Gastroesophageal sphincter (tissue), 3 donors: ENCODE measurements at regions not wholly inside any gene's neighbourhood (a gene's known extent, or its start where the extent isn't known, plus 50 kb on each side); places are given as distances from the start of the nearest gene placed in this dataset.

ENCODE experiments used
- EP300 ChIP-seq: sonication (generic); formaldehyde crosslinking; IDR thresholded peaks from one replicate; pipeline ENCODE4 v1.6.1; 2017; ENCODE audit warnings: antibody characterized with exemption, mild to moderate bottlenecking
- POLR2A ChIP-seq, 2 donors: fragments of 450-650 bp; IDR thresholded peaks; one replicate each; pipeline ENCODE4 v1.6.1; 2017; ENCODE audit warnings: antibody characterized with exemption in 2 of 2, mild to moderate bottlenecking in 2 of 2, moderate library complexity in 1 of 2
- POLR2AphosphoS5 ChIP-seq: sonication (generic); formaldehyde crosslinking; IDR thresholded peaks from one replicate; pipeline ENCODE4 v1.6.1; 2017; ENCODE audit warnings: antibody characterized with exemption
- TF ChIP-seq, protein P1 (sequence below), 4 experiments: fragments of 200-600 bp in 2 of 4; fragments of 450-650 bp in 2 of 4; sonication (generic) in 1 of 4; IDR thresholded peaks; one replicate each; pipeline ENCODE4 v1.5.1; 2017 to 2019; ENCODE audit warnings: antibody characterized with exemption in 4 of 4, mild to moderate bottlenecking in 2 of 4, moderate library complexity in 2 of 4

GRCh38 chr2:240301256-240301795 is 134.1 kb upstream of the GPC1 start:
- TF ChIP-seq POLR2A (IDR thresholded peaks at IDR 0.05) (no peak), EP300 (no peak), POLR2AphosphoS5 (no peak)
- TF ChIP-seq, protein P1, sequence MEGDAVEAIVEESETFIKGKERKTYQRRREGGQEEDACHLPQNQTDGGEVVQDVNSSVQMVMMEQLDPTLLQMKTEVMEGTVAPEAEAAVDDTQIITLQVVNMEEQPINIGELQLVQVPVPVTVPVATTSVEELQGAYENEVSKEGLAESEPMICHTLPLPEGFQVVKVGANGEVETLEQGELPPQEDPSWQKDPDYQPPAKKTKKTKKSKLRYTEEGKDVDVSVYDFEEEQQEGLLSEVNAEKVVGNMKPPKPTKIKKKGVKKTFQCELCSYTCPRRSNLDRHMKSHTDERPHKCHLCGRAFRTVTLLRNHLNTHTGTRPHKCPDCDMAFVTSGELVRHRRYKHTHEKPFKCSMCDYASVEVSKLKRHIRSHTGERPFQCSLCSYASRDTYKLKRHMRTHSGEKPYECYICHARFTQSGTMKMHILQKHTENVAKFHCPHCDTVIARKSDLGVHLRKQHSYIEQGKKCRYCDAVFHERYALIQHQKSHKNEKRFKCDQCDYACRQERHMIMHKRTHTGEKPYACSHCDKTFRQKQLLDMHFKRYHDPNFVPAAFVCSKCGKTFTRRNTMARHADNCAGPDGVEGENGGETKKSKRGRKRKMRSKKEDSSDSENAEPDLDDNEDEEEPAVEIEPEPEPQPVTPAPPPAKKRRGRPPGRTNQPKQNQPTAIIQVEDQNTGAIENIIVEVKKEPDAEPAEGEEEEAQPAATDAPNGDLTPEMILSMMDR (IDR thresholded peaks at IDR 0.05), result no peak
